HPDE6-E6E7 (cell line): ENCODE measurements at regions not wholly inside any gene's neighbourhood (a gene's known extent, or its start where the extent isn't known, plus 50 kb on each side); places are given as distances from the start of the nearest gene placed in this dataset.
"Not testable (repeated sequence)": the region's sequence is repeated elsewhere in the genome, so short reads cannot be mapped to it uniquely, and the experiment has no call there.

ENCODE experiments used
- DNase-seq: peaks from one replicate; pipeline ENCODE4 v3.0.0; 2011; ENCODE audit warnings: missing footprints; ENCODE audit errors: extremely low spot score

DNA sequence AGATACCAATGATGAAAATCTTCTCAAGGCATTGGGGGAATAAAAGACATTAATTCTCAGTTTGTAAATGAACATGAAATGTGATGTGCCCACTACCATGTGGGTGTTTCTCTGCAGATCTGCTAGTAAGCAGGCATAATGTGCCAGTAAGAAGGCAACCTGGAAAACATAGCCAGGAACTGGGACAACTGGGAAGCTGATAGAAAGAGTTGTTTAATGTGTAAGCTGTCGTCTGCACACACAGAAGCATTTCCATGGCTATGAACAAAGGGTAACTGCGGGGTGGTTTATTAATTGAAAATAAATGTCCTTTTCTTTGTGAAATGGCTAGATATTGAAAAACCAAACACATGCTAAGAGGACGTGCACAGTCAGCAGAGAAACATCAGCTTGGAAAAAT lies 52.0 kb downstream of the ZC3H11B start:
- no peak for DNase-seq

- no peak for DNase-seq
Observed at GRCh38 chr1:219559899-219560298, 53.0 kb downstream of the ZC3H11B start.

GRCh38 chr1:219555806-219556205 lies 57.1 kb downstream of the ZC3H11B start:
- DNase-seq = peak; percentile 52

GRCh38 chr1:219555031-219555692 lies 57.7 kb downstream of the ZC3H11B start:
- DNase-seq = peak; percentile 60

DNA sequence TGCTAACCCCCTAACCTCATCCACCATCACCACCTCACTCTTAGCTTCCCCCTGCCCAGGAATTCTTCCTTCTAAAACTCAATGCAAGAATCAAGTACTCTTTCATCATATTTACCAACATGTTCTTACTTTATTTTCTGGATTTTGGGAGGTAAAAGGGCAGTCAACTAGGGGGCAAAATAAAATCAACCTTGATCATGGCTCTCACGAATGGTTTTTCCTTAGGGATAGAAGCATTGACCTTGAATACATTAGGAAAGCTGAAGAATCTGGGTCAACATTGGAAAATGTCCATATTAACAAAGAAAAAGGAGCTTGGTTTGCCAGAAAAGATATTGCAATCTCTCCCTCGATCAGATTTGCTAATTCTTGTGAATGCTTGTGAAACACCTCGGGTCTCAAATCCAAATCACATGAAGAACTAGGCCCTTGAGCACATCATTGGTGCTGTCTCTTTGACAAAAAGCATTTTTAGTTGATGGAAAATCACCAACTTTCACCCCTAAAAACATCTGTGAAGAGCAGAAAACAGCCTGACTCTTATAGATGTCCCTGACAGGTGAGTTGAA lies 58.9 kb downstream of the ZC3H11B start:
- DNase-seq = no peak

- DNase-seq = no peak
Observed at GRCh38 chr1:219550201-219550600, 62.7 kb downstream of the ZC3H11B start.

DNA sequence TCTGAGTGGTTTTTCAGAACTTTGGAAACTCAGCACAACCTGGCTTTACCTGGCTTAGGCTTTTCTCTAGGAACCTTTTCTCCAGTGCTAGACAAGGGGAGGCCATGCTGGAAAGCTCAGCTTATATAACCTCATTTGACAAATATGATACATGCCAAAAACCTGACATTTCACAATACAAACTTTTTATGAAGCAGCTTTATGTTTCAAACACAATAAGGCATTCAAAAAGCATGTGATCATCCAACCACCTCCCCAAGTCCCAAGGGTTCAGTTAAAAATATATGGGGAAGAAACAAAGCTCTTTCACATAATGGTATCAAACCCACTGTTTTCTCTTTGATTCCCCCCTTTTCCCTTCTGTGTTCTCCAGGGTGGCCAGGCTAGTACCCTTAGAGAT lies 63.7 kb downstream of the ZC3H11B start:
- no peak for DNase-seq

DNA sequence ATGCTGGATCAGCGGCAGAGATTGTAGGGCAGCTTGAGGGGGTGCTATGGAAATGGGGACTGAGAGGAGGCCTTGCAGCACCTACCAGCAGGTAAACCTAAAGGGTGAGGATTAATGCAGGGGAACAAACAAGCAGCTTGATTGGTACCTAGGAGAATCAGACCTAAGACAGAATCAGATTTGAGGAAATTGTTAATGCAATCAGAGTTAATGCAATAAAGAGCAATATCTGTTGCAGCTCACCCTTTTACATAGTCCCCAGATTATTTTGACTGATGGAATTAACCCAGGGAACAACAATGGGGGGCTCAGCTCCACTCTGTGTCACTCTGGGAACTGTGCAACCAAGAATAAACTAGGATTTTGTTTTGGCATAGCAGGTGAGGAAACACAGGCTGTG lies 64.5 kb downstream of the ZC3H11B start:
- no peak for DNase-seq

- not testable (repeated sequence) for DNase-seq
Observed at GRCh38 chr1:219545756-219546155, 67.1 kb downstream of the ZC3H11B start.

GRCh38 chr1:219544163-219544846 lies 68.6 kb downstream of the ZC3H11B start:
- no peak for DNase-seq

GRCh38 chr1:219542828-219543518 lies 69.9 kb downstream of the ZC3H11B start:
- no peak for DNase-seq

DNA sequence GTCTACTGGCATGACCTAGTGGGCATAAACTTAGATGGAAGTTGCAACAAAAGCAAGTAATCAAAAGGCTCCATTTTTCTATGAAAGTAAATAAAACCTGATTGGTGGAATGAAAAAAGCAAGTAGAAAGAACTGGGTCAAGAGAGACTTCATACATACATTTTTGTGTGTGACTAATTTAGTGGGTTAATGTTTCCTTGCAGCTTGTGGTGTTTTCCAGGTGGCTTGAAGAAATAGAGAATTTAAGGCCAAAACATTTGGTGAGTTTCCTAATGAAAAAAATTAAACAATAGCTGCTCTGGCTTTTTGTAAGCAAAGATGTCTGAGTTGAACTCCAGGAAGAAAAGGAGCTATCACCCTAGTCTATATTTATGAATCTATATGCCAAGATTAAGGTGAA lies 71.0 kb downstream of the ZC3H11B start:
- no peak for DNase-seq

DNA sequence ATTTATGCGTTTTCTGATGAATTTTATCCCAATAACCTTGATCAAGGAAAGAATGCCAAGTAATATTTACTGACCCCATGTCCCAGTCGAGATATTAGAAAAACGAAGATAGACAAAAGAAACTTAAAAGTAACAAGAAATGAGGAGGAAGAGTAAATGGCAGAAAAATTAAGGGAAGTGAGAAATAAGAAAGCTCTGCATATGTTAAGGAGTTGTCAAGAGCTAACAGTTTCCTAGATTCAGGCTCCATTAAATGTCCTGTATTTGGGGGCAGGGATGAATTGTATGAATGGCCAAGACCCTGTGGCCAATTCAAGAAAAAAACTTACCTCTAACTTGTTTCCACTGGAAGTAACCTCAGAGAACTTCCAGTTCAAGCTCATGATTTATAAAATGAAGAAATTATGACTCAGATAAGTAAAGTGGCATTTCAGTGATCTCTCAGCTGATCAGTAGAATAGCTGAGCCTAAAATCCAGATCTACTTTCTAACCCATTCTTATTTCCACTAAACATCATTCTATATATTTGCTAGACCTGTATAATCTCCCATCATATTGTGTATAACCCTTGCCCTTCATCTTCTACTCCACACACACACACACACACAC lies 73.2 kb downstream of the ZC3H11B start:
- no peak for DNase-seq

GRCh38 chr1:219538886-219539285 lies 74.0 kb downstream of the ZC3H11B start:
- no peak for DNase-seq

- no peak for DNase-seq
Observed at GRCh38 chr1:219537223-219537631, 75.7 kb downstream of the ZC3H11B start.

DNA sequence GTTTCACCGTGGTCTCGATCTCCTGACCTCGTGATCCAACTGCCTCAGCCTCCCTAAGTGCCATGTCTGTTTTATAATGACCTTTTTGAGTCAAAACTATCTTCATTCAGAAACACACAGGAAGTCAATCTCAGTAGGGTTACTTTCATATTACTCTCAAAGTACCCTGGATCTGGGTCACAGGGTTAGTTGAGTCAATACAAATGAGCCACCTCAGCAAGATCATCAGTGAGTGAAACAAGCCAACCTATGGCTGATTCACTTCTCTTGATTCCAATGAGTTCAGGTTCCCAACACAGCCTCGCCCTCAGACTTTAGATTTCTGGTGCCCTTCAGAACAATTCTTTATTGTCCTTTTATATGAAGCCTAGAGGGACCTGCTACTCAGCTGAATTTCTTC lies 76.9 kb downstream of the ZC3H11B start:
- DNase-seq = no peak

DNA sequence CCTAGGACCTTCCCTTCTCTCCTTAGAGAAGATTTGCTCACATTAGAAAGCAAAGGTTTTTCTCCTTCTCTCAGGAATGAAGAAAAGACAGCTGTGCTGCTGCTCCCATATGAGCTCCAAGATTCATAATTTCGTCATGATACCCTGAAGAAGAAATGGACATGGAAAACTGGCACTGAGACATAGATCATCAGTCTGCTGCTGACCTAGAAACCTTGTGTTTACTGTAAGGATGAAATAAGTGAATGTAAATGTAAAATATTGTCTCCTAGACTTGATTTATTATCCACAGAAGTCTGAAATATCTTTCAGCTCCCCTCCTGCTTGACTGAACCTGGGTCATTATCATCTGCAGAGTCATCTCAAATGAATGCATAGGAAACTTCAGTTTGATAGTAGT lies 77.9 kb downstream of the ZC3H11B start:
- no peak for DNase-seq

DNA sequence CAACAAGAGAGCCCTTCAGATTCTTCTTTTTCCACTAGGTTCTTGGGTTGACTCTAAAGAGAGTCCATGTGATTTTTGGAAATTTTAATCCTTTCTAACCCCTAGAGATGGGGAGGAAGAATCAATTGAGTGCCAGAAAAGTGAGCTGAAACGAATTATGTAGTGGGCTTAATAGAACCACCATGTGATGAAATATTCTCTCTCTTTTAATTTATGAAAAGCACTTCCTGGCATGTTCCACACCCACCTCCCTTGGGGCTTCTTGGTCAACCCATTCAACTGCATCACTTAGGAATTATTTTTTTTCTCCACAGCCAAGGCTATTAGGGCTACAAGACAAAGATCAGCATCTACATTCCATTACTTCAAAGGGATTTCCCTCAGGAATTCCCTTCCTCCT lies 79.6 kb downstream of the ZC3H11B start:
- DNase-seq = no peak

GRCh38 chr1:219529116-219529515 lies 83.8 kb downstream of the ZC3H11B start:
- DNase-seq = no peak

- no peak for DNase-seq
Observed at GRCh38 chr1:219528633-219529032, 84.3 kb downstream of the ZC3H11B start.

DNA sequence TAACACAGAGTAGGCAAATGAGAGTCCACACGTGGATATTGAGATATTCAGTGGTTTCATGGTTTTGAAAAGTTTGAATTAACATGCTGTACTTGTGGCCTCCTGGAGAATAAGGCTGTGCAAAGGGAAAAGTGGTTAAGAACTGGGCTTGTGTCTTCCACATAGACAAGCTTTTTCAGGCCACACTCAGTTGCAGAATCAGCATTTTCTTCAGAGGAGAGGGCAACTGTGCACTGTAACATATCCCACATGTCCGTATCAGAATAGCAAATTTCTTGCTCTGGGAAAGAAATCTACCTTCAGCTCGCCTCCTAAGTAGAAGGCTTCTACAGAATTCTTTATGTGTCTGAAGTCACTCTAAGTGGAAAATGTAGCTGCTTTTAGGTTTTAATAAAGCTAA lies 84.9 kb downstream of the ZC3H11B start:
- no peak for DNase-seq

DNA sequence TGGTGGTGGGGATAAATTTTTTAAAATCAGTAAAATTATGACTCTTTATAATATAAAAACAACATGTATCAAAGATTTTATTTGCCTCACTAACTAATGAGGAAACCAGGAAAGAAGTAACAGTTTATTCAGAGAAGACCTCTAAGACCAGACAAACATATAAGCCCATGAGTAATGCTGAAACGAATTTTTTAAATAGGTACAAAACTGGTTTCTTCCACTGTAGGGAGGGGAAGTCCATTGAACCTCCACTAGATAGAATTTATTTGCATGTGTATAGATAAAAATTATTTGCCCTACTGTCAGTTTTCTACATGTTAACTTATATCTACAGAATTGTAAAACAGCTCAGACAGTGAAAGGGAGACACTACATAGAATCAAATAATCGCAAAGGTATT lies 86.8 kb downstream of the ZC3H11B start:
- DNase-seq = no peak
